GM23338 (cell line): ENCODE measurements at regions not wholly inside any gene's neighbourhood (a gene's known extent, or its start where the extent isn't known, plus 50 kb on each side); places are given as distances from the start of the nearest gene placed in this dataset.

Source experiments
- ATAC-seq: fragments of 200-7000 bp; cut with Tn5 transposase; 3 replicates; pipeline ENCODE4 v1.9.1; 2020
- DNase-seq: peaks from one replicate; pipeline ENCODE4 v3.0.0-alpha.2; 2015; ENCODE audit warnings: low spot score
- H2AFZ ChIP-seq: fragments of 200-600 bp; sonication (generic); 2 replicates; pipeline ENCODE4 v1.8.0; 2016; ENCODE audit warnings: antibody characterized with exemption, mild to moderate bottlenecking, moderate library complexity
- H3F3A ChIP-seq: fragments of 200-600 bp; sonication (generic); replicated peaks from 2 replicates; pipeline ENCODE4 v1.8.0; 2017; ENCODE audit warnings: antibody characterized with exemption, mixed run types, low read depth
- H3K27ac ChIP-seq: fragments of 200-600 bp; sonication (generic); 2 replicates; pipeline ENCODE4 v1.6.1; 2016; ENCODE audit warnings: low read depth
- H3K27me3 ChIP-seq: fragments of 200-600 bp; sonication (generic); 2 replicates; pipeline ENCODE4 v1.8.0; 2016; ENCODE audit warnings: mild to moderate bottlenecking, mixed run types, moderate library complexity; ENCODE audit not compliant: insufficient read depth
- H3K36me3 ChIP-seq: fragments of 200-600 bp; sonication (generic); 2 replicates; pipeline ENCODE4 v1.8.0; 2016; ENCODE audit warnings: mild to moderate bottlenecking; ENCODE audit not compliant: insufficient read depth
- H3K4me1 ChIP-seq: fragments of 200-600 bp; sonication (generic); 2 replicates; pipeline ENCODE4 v1.8.0; 2016; ENCODE audit warnings: mild to moderate bottlenecking, moderate library complexity; ENCODE audit not compliant: insufficient read depth
- H3K4me2 ChIP-seq: fragments of 200-600 bp; sonication (generic); 2 replicates; pipeline ENCODE4 v1.7.1; 2017; ENCODE audit warnings: mixed run types
- H3K4me3 ChIP-seq: fragments of 200-600 bp; sonication (generic); 2 replicates; pipeline ENCODE4 v1.6.1; 2016; ENCODE audit warnings: mixed run types
- H3K79me2 ChIP-seq: fragments of 200-600 bp; sonication (generic); replicated peaks from 2 replicates; pipeline ENCODE4 v1.8.0; 2017; ENCODE audit warnings: mild to moderate bottlenecking; ENCODE audit not compliant: insufficient read depth
- H3K9me2 ChIP-seq: fragments of 200-600 bp; sonication (generic); 2 replicates; pipeline ENCODE4 v1.8.0; 2017; ENCODE audit not compliant: insufficient read depth
- H4K20me1 ChIP-seq: fragments of 200-600 bp; sonication (generic); replicated peaks from 2 replicates; pipeline ENCODE4 v1.8.0; 2017; ENCODE audit warnings: mild to moderate bottlenecking; ENCODE audit not compliant: insufficient read depth
- H3K27ac Mint-ChIP-seq: 2 replicates; pipeline ENCODE4 v1.8.0; 2020; ENCODE audit warnings: inconsistent platforms, mild to moderate bottlenecking, moderate library complexity, mixed read lengths
- H3K27me3 Mint-ChIP-seq: 3 replicates; pipeline ENCODE4 v1.8.0; 2022; ENCODE audit warnings: low read depth, mild to moderate bottlenecking, moderate library complexity, mixed read lengths, inconsistent platforms; ENCODE audit not compliant: insufficient read depth, poor library complexity
- H3K36me3 Mint-ChIP-seq: 3 replicates; pipeline ENCODE4 v1.8.0; 2021; ENCODE audit warnings: low read depth, mild to moderate bottlenecking, inconsistent platforms, moderate library complexity, mixed read lengths
- H3K4me1 Mint-ChIP-seq: 3 replicates; pipeline ENCODE4 v1.8.0; 2020; ENCODE audit warnings: mild to moderate bottlenecking, inconsistent platforms, mixed read lengths
- H3K4me3 Mint-ChIP-seq: 3 replicates; pipeline ENCODE4 v1.8.0; 2021; ENCODE audit warnings: moderate library complexity, mild to moderate bottlenecking, inconsistent platforms, mixed read lengths
- H3K9me3 Mint-ChIP-seq: 3 replicates; pipeline ENCODE4 v1.8.0; 2020; ENCODE audit warnings: moderate library complexity, mild to moderate bottlenecking, inconsistent platforms, mixed read lengths
- CTCF ChIP-seq, 2 experiments: fragments of 200-600 bp in 1 of 2; sonication (generic) in 1 of 2; conservative IDR thresholded peaks; 2 replicates each; pipeline versions ENCODE4 v1.5.1 to v1.6.1; 2016 to 2017; ENCODE audit warnings: antibody characterized with exemption in 2 of 2, low read depth in 2 of 2, mild to moderate bottlenecking in 2 of 2, moderate library complexity in 1 of 2
- ETS1 ChIP-seq: IDR thresholded peaks from 2 replicates; pipeline ENCODE4 v1.6.1; 2016; ENCODE audit warnings: antibody characterized with exemption
- EZH2phosphoT487 ChIP-seq: fragments of 200-600 bp; sonication (generic); IDR thresholded peaks from one replicate; pipeline ENCODE4 v1.8.1; 2018; ENCODE audit warnings: antibody characterized with exemption; ENCODE audit not compliant: unreplicated experiment
- POLR2AphosphoS5 ChIP-seq: IDR thresholded peaks from 2 replicates; pipeline ENCODE4 v1.6.1; 2016; ENCODE audit warnings: antibody characterized with exemption, low read depth
- ZNF114 ChIP-seq: fragments of 250-450 bp; sonication (Bioruptor Pico); IDR thresholded peaks from 2 replicates; pipeline ENCODE4 v1.5.0; 2020; ENCODE audit warnings: mild to moderate bottlenecking, moderate library complexity
- ZNF331 ChIP-seq: fragments of 250-450 bp; sonication (Bioruptor Pico); IDR thresholded peaks from 2 replicates; pipeline ENCODE4 v1.5.0; 2020; ENCODE audit warnings: low read depth, mild to moderate bottlenecking, moderate library complexity
- TF ChIP-seq, protein P1 (sequence below): fragments of 250-450 bp; sonication (Bioruptor Pico); IDR thresholded peaks from 2 replicates; pipeline ENCODE4 v1.5.0; 2020; ENCODE audit warnings: mild to moderate bottlenecking, moderate library complexity
- TF ChIP-seq, protein P2 (sequence below): IDR thresholded peaks from one replicate; pipeline ENCODE4 v1.6.1; 2018; ENCODE audit warnings: antibody characterized with exemption; ENCODE audit not compliant: unreplicated experiment

DNA sequence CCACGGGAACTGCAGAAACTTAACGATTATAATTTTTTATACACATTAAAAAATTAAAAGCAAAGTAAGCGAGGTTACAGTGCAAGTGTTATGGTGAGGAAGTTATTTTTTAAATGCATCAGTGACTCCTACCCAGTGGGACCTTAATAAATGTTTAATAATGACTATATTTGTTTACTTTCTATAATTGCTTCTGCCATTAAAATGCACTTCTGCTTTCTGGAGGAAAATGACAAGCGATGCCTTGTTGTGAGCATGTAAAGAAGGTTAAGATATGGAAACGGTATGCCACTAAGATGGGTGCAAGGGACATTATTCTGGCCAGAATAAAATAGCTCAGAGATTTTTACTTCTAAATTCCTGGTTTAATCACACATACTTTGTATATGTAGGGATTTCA is 252.1 kb downstream of the CDH11 start (continued):
- TF ChIP-seq CTCF (conservative IDR thresholded peaks at IDR 0.05; ENCODE audit: low read depth in 2 of 2) (no peak), EZH2phosphoT487 (no peak), ETS1 (no peak), ZNF331 (no peak)

DNA sequence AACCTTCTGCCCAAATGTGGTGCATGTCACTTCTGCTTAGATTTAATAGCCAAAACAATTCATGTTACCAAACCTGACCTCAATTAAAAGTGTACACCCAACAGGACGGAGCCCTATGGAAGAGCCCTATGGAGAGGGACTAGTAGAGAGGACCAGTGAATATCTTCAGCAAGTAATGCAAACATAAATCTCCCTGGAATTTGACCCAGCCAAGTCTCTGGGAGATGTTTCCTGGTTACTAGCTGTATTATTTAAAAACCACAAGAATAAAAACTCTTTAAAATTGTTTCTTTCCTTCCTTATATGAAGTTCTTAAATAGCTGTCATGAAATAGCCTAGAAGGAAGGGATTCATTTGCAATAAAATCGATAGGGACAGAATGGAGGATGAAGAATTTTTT is 255.8 kb downstream of the CDH11 start:
- no peak overlapping the region for H3K27ac Mint-ChIP-seq
- no peaks in the 10 kb centered on the region for H3K36me3 Mint-ChIP-seq
- Histone ChIP-seq H2AFZ (no peak overlapping the region), H3K27ac (no peak overlapping the region), H3K36me3 (no peaks in the 10 kb centered on the region), H4K20me1 (no peaks in the 10 kb centered on the region), H3K79me2 (no peaks in the 10 kb centered on the region), H3K4me2 (no peak overlapping the region), H3K4me3 (no peak overlapping the region), H3K9me2 (no peaks in the 10 kb centered on the region), H3K4me1 (no peaks in the 10 kb centered on the region), H3F3A (no peaks in the 10 kb centered on the region), H3K27me3 (no peaks in the 10 kb centered on the region)
- H3K4me3 Mint-ChIP-seq: no peak overlapping the region
- no peak for ATAC-seq
- no peaks in the 10 kb centered on the region for H3K27me3 Mint-ChIP-seq
- DNase-seq: no peak
- peaks cover 3% of the 10 kb centered on the region; the same call in 1 of the 3 replicates for H3K4me1 Mint-ChIP-seq
- H3K9me3 Mint-ChIP-seq: no peaks in the 10 kb centered on the region
- TF ChIP-seq, protein P1, sequence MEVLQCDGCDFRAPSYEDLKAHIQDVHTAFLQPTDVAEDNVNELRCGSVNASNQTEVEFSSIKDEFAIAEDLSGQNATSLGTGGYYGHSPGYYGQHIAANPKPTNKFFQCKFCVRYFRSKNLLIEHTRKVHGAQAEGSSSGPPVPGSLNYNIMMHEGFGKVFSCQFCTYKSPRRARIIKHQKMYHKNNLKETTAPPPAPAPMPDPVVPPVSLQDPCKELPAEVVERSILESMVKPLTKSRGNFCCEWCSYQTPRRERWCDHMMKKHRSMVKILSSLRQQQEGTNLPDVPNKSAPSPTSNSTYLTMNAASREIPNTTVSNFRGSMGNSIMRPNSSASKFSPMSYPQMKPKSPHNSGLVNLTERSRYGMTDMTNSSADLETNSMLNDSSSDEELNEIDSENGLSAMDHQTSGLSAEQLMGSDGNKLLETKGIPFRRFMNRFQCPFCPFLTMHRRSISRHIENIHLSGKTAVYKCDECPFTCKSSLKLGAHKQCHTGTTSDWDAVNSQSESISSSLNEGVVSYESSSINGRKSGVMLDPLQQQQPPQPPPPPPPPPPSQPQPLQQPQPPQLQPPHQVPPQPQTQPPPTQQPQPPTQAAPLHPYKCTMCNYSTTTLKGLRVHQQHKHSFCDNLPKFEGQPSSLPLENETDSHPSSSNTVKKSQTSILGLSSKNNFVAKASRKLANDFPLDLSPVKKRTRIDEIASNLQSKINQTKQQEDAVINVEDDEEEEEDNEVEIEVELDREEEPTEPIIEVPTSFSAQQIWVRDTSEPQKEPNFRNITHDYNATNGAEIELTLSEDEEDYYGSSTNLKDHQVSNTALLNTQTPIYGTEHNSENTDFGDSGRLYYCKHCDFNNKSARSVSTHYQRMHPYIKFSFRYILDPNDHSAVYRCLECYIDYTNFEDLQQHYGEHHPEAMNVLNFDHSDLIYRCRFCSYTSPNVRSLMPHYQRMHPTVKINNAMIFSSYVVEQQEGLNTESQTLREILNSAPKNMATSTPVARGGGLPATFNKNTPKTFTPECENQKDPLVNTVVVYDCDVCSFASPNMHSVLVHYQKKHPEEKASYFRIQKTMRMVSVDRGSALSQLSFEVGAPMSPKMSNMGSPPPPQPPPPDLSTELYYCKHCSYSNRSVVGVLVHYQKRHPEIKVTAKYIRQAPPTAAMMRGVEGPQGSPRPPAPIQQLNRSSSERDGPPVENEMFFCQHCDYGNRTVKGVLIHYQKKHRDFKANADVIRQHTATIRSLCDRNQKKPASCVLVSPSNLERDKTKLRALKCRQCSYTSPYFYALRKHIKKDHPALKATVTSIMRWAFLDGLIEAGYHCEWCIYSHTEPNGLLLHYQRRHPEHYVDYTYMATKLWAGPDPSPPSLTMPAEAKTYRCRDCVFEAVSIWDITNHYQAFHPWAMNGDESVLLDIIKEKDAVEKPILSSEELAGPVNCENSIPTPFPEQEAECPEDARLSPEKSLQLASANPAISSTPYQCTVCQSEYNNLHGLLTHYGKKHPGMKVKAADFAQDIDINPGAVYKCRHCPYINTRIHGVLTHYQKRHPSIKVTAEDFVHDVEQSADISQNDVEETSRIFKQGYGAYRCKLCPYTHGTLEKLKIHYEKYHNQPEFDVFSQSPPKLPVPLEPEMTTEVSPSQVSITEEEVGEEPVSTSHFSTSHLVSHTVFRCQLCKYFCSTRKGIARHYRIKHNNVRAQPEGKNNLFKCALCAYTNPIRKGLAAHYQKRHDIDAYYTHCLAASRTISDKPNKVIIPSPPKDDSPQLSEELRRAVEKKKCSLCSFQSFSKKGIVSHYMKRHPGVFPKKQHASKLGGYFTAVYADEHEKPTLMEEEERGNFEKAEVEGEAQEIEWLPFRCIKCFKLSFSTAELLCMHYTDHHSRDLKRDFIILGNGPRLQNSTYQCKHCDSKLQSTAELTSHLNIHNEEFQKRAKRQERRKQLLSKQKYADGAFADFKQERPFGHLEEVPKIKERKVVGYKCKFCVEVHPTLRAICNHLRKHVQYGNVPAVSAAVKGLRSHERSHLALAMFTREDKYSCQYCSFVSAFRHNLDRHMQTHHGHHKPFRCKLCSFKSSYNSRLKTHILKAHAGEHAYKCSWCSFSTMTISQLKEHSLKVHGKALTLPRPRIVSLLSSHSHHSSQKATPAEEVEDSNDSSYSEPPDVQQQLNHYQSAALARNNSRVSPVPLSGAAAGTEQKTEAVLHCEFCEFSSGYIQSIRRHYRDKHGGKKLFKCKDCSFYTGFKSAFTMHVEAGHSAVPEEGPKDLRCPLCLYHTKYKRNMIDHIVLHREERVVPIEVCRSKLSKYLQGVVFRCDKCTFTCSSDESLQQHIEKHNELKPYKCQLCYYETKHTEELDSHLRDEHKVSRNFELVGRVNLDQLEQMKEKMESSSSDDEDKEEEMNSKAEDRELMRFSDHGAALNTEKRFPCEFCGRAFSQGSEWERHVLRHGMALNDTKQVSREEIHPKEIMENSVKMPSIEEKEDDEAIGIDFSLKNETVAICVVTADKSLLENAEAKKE (CRISPR knock-in tag): no peak
- no peak for TF ChIP-seq CTCF (conservative IDR thresholded peaks at IDR 0.05; ENCODE audit: low read depth in 2 of 2)
- TF ChIP-seq, protein P2, sequence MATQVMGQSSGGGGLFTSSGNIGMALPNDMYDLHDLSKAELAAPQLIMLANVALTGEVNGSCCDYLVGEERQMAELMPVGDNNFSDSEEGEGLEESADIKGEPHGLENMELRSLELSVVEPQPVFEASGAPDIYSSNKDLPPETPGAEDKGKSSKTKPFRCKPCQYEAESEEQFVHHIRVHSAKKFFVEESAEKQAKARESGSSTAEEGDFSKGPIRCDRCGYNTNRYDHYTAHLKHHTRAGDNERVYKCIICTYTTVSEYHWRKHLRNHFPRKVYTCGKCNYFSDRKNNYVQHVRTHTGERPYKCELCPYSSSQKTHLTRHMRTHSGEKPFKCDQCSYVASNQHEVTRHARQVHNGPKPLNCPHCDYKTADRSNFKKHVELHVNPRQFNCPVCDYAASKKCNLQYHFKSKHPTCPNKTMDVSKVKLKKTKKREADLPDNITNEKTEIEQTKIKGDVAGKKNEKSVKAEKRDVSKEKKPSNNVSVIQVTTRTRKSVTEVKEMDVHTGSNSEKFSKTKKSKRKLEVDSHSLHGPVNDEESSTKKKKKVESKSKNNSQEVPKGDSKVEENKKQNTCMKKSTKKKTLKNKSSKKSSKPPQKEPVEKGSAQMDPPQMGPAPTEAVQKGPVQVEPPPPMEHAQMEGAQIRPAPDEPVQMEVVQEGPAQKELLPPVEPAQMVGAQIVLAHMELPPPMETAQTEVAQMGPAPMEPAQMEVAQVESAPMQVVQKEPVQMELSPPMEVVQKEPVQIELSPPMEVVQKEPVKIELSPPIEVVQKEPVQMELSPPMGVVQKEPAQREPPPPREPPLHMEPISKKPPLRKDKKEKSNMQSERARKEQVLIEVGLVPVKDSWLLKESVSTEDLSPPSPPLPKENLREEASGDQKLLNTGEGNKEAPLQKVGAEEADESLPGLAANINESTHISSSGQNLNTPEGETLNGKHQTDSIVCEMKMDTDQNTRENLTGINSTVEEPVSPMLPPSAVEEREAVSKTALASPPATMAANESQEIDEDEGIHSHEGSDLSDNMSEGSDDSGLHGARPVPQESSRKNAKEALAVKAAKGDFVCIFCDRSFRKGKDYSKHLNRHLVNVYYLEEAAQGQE: no peak
- TF ChIP-seq POLR2AphosphoS5: no peak
- no peak for TF ChIP-seq EZH2phosphoT487
- TF ChIP-seq ZNF114 (CRISPR knock-in tag): no peak
- no peak for TF ChIP-seq ZNF331
- TF ChIP-seq ETS1: no peak
